HG03571 (cell line): ENCODE measurements at regions not wholly inside any gene's neighbourhood (a gene's known extent, or its start where the extent isn't known, plus 50 kb on each side); places are given as distances from the start of the nearest gene placed in this dataset.

Experiments
- ATAC-seq: cut with Tn5 transposase; IDR thresholded peaks from one replicate; pipeline ENCODE4 v1.9.1; 2021; ENCODE audit not compliant: unreplicated experiment

GRCh38 chr7:46421441-46422230 is 500.6 kb upstream of the IGFBP3 start:
- ATAC-seq: no peak

- no peak for ATAC-seq
Observed at GRCh38 chr7:46414946-46415345, 493.9 kb upstream of the IGFBP3 start.

GRCh38 chr7:46411236-46411635 is 490.2 kb upstream of the IGFBP3 start:
- no peak for ATAC-seq

- no peak for ATAC-seq
Observed at GRCh38 chr7:46407125-46407524, 486.1 kb upstream of the IGFBP3 start.

- ATAC-seq: no peak
Observed at GRCh38 chr7:46397591-46397990, 476.5 kb upstream of the IGFBP3 start.

- no peak for ATAC-seq
Observed at GRCh38 chr7:46396481-46396880, 475.4 kb upstream of the IGFBP3 start.

- no peak for ATAC-seq
Observed at GRCh38 chr7:46393142-46393541, 472.1 kb upstream of the IGFBP3 start.

- ATAC-seq: no peak
Observed at GRCh38 chr7:46391231-46392201, 470.4 kb upstream of the IGFBP3 start.

- ATAC-seq: no peak
Observed at GRCh38 chr7:46390042-46390441, 469.0 kb upstream of the IGFBP3 start.

- ATAC-seq: no peak
Observed at GRCh38 chr7:46389146-46389545, 468.1 kb upstream of the IGFBP3 start.

- ATAC-seq: no peak
Observed at GRCh38 chr7:46387646-46388045, 466.6 kb upstream of the IGFBP3 start.

- ATAC-seq: no peak
Observed at GRCh38 chr7:46386428-46387399, 465.6 kb upstream of the IGFBP3 start.

GRCh38 chr7:46385662-46386309 is 464.7 kb upstream of the IGFBP3 start:
- ATAC-seq: no peak

GRCh38 chr7:46383605-46384004 is 462.5 kb upstream of the IGFBP3 start:
- no peak for ATAC-seq

GRCh38 chr7:46369933-46370654 is 449.0 kb upstream of the IGFBP3 start:
- ATAC-seq: no peak

- no peak for ATAC-seq
Observed at GRCh38 chr7:46368871-46369270, 447.8 kb upstream of the IGFBP3 start.

GRCh38 chr7:46366526-46366925 is 445.5 kb upstream of the IGFBP3 start:
- no peak for ATAC-seq

- ATAC-seq: no peak
Observed at GRCh38 chr7:46363688-46364087, 442.6 kb upstream of the IGFBP3 start.

GRCh38 chr7:46360811-46361210 is 439.7 kb upstream of the IGFBP3 start:
- no peak for ATAC-seq

GRCh38 chr7:46360296-46360695 is 439.2 kb upstream of the IGFBP3 start:
- ATAC-seq: no peak
